ENCODE measurements at regions not wholly inside any gene's neighbourhood (a gene's known extent, or its start where the extent isn't known, plus 50 kb on each side); places are given as distances from the start of the nearest gene placed in this dataset.

DNA sequence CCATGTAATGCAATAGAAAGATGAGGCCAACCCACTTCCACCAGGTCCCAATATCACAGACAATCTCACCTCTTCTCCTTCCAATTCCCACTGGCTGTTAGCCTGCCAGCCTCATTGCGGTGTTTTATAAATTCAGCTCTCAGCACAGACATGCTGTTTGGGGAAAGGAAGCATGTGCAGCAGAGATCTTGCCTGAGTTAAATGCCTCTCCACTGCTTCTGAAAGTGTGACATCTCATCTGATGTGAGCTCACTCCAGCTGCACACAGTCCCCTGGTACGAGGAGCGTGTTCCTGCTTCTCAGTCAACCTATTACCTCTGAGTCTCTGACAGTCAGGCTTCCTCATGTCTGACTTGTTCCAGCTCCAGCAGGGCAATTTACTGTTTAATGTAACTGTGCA, 122.7 kb upstream of the GUCY1A2 start:
- TF ChIP-seq, protein P1, sequence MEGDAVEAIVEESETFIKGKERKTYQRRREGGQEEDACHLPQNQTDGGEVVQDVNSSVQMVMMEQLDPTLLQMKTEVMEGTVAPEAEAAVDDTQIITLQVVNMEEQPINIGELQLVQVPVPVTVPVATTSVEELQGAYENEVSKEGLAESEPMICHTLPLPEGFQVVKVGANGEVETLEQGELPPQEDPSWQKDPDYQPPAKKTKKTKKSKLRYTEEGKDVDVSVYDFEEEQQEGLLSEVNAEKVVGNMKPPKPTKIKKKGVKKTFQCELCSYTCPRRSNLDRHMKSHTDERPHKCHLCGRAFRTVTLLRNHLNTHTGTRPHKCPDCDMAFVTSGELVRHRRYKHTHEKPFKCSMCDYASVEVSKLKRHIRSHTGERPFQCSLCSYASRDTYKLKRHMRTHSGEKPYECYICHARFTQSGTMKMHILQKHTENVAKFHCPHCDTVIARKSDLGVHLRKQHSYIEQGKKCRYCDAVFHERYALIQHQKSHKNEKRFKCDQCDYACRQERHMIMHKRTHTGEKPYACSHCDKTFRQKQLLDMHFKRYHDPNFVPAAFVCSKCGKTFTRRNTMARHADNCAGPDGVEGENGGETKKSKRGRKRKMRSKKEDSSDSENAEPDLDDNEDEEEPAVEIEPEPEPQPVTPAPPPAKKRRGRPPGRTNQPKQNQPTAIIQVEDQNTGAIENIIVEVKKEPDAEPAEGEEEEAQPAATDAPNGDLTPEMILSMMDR (IDR thresholded peaks at IDR 0.05) = no peak
- TF ChIP-seq POLR2AphosphoS5 (IDR thresholded peaks at IDR 0.05) (no peak), POLR2A (IDR thresholded peaks at IDR 0.05) (no peak)

Measured in stomach (tissue), 4 donors.